ENCODE measurements at regions not wholly inside any gene's neighbourhood (a gene's known extent, or its start where the extent isn't known, plus 50 kb on each side); places are given as distances from the start of the nearest gene placed in this dataset.
"Not testable (repeated sequence)": the region's sequence is repeated elsewhere in the genome, so short reads cannot be mapped to it uniquely, and the experiment has no call there.

DNA sequence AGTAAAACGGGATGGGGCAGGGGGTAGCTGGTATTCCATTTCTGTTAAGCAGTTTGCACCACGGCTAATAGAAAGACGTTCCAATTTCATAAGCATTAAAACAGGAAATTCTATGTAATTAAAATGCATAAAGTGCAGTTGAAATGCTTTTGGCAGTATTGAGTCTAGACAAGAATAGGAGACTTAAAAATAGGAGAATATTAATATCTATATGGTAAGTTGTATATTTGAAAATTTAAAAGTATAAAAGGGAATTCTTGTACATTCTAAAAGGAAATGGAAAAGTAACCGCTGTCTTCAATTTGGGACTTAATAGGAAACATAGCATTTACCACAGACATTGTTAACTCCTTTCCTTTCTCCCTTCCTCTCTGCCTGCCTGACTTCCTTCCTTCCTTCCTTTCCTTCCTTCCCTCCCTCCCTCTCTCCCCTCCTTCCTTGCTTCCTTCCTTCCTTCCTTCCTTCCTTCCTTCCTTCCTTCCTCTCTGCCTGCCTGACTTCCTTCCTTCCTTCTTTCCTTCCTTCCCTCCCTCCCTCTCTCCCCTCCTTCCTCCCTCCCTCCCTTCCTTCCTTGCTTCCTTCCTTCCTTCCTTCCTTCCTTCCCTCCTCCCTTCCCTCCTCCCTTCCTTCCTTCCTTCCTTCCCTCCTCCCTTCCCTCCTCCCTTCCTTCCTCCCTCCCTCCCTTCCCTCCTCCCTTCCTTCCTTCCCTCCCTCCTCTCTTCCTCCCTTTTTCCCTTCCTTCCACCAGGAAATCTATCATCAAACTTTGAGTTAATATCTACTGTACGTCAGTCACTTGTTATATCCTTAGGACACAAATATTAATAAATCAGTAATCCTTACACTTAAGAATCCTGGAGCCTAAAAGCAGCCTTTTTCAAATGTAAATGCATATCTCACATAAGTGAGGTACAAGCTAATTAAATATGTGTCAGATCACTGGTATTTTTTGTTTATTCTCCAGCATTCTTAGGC is 1049.3 kb downstream of the GALC start:
- no peak for DNase-seq

DNA sequence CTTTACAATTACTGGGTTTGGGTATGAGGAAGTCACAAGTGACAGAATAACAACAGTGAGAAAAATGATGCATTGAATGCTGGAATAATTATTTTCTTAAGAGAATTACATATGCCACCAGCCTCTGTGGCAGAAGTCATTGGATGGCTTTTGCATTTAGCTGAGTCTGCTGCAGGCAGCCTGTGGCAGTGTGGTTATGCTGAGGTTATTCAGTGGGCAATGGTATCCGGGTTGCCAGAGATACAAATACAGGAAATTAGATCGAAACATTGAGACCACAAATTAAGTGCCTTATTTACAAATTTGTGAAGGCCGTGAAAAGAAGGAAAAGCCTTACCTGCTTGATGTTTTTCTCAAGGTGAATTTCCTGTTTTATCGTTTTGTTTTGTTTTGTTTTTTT is 1050.0 kb downstream of the GALC start:
- no peak for DNase-seq

DNA sequence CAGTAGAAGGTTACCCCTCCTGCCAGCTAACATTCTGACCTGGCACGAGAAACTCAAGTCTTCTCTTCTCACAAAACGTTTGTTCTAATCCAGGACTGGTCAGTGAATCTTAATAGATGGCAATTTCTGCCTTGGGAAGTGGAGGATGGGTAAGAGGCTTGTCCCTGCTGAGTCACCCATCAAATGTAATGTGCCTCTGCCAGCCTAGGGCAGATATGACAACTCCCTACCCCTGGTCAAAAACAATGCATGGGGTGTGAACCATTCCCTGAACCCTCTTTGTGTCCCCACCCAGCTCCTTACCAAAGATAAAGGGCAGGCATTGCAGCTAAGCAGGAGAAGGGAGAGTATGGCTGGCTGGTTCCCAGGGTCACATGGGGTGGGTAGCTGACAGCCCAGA is 1052.9 kb downstream of the GALC start:
- DNase-seq, result no peak

DNA sequence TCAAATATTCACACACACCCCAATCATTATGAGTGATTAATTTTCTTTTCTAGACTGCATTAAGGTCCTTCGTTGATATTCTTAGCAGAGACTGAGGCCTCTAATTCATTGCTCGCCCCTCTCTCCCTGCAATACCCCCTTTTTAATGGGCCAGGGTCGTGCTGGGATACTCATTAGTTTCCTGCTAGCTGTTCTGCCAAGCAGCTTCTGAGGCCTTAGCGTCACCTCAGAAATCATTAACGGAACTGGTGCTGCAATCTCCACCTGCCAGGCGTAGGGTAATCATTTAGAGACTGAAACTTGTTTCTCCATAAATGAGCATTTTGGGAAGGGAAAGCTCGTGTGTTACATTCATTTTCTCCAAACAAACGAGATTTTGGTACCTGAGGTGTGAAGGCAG is 1054.7 kb downstream of the GALC start:
- no peak for DNase-seq

DNA sequence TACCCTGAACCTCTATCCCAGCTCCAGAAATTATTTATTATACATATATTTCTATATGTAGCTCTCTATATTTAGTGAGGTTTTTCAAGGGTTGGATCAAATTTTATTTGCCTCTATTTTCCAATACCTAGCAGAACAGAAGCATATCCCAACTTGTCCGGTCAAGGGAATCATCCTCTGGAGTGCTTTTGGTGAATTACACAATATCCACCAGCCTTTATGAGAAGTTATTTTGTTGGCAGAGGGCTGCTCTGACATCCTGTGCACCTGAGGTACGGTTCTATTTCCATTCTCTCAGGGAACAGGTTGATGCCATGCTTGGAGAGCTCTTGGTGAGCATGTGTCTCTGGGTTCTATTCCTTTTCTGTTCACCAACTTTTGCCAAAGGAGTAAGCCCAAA is 1056.4 kb downstream of the GALC start:
- DNase-seq, result no peak

DNA sequence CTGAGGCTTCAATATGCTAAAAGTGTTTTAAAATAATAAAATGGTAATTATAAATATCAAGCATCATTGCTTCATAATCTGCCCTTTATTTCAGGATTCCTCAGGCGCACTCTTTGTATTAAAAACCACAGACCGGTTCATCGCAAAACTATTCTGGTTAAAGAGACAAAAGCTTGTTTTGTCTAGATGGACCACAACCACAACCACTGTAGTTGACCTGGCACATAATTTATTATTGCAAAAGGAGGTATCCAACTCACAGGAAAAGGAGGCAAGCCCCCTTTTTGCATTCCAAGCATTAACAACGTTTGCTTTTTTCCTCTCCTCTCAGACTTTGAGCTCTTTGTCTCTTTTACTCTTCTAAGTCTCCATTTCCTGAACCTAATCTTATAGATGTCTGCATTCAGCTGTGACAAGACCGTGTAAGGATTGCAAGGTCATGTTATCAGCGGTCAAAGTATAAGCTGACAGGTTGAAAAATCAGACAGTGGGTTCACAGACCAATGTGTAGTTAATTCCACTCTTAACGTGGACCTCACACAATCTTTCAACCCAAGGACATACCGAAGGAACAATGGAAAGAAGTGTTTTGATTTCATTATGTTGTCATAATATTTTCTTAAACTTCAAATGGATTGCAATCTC is 1057.6 kb downstream of the GALC start:
- DNase-seq, result no peak

DNA sequence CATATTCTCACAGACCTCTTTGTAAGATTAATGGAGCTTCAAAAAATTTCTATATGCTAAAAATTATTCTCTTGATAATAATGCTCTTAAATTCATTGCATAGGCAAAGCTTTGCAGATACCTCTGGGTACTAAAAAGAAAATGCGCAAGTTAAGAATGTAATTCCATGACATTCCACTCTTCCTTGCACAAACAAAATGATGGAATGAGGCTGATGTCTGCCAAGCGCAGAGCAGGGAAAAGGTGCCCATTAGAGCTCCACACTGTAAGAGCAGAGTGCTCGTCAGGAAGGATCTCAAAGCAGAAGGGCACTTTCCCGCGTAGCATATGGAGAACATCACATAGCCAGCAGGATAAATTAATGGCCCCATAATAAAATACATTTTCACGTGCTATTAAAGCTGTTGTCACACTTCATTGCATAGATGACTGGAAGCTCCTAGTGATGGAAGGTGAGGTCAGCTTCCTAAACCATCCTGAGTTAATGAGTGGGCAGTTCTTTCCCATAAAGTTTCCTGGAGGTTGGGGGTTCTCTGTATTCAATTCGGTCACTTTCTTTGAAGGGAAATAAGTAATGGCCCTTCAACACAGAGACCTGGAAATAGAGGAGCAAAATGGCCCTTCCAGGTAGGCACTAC is 1058.9 kb downstream of the GALC start:
- DNase-seq, result no peak

DNA sequence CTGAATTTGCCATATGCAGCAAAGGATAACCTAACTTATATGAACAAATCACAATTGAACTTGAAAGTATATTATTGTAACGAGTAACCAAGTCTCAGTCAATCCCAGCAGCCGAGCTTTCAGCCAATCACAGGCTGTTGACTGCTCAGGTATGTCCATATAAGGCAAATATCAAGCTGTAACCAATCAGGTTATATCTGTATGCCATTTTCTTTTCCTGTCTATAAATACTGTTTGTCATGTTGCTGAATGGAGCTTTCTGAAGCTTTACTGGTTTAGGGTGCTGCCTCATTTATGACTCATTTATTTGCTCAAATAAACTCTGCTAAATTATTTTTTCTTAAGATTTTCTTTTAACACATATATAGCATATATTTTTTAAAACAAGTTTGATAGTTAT is 1059.5 kb downstream of the GALC start:
- DNase-seq, result no peak

DNA sequence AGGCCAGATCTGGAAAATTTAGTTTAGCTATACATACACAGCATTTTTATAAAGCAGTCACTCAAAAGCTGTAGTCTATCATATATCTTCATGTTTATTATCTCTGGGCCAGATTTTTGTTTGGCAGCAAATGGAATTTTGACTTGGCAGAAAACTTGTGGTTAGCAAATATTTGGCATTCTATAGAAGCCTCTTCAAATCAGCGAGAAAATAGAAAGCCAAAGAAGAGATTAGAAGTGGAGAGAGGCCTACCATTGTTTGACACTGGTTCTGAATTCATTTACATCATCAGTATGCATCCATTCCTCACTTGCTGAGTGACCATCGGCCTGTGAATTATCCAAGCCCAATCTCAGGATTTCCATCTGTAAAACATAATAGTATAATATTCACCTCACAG is 1077.6 kb downstream of the GALC start:
- DNase-seq, result no peak

DNA sequence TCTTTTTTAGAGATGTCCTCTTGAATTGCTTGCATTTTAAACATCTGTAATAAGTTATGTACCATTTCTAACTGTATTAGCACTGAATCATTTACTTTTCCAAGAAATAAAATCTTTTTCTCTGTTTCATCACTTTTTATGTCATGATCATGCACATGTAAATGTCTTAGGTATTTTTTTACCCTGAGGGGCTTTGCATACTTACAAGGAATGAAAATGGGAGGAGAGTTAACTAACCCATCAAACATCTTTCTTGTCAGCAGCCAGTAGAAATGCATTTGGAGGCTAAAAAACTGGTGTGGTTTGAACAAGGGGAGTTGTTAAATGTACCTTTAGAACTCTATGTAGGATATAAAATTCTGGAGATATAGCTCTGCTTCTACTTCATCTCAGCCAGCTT is 1080.3 kb downstream of the GALC start:
- DNase-seq, result no peak

DNA sequence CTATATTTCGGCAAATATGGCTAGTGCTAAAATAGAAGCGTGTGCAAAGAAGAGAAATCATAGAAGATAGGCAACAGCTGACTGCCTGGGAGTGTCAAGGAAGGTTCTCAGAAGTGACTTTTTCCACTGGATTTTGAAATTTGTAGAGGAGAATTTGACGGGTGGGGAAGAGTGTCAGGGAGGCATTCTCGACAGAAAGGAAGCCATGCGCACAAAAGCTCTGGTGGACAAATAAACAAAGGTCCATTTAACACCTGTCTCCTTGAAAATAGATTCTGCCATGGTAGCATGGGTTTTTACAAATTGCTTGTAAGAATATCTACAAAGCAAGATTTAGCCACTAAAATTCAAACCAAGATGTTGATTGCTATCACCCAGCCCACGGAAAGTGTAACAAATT is 1081.5 kb downstream of the GALC start:
- DNase-seq, result no peak

DNA sequence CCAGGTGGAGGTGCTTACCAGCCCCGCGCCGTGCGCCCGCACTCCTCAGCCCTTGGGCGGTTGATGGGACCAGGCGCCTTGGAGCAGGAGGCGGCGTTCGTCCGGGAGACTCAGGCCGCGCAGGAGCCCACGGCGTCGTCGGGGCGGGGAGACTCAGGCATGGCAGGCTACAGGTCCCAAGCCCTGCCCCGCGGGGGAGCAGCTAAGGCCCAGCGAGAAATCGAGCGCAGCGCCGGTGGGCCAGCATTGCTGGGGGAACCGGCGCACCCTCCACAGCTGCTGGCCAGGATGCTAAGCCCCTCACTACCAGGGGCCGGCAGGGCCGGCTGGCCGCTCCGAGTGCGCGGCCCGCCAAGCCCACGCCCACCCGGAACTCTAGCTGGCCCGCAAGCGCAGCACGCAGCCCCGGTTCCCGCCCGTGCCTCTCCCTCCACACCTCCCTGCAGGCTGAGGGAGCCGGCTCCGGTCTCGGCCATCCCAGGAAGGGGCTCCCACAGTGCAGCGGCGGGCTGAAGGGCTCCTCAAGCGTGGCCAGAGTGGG is 1087.5 kb downstream of the GALC start:
- DNase-seq, result not testable (repeated sequence)

DNA sequence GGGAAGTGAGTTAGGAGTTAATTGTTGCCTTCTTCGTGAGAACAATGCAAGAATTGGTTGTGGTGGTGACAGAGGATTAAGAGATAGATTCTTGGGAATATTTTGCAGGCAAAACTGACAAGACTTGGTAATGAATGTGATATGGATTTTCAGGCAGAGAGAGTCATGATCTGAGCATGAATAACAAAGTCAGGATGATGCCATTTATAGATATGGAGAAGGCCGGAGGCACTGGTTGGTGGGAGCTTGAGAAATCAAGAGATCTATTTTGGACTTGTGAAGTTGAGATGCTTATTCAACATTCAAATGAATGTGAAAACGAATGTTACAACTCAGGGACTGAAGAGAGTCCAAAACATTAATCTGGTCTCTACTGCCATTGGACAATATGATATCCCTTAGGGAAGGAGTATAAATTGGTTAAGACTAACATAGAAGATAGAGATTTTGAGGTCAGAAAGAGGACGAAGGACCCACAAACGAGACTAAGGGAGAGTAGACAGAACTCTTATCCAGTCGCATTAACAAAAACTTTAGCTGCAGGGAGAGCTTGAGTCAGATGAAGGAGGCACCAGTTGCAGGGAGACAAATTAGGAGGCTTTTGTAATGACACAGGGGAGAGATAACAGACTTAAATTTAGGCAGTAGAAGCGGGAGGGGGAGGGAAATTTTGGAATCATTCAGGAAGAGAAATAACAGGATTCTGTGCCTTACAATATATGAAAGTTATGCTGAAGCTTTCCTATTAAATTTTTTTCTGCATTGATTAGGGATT is 1090.6 kb downstream of the GALC start:
- no peak for DNase-seq

DNA sequence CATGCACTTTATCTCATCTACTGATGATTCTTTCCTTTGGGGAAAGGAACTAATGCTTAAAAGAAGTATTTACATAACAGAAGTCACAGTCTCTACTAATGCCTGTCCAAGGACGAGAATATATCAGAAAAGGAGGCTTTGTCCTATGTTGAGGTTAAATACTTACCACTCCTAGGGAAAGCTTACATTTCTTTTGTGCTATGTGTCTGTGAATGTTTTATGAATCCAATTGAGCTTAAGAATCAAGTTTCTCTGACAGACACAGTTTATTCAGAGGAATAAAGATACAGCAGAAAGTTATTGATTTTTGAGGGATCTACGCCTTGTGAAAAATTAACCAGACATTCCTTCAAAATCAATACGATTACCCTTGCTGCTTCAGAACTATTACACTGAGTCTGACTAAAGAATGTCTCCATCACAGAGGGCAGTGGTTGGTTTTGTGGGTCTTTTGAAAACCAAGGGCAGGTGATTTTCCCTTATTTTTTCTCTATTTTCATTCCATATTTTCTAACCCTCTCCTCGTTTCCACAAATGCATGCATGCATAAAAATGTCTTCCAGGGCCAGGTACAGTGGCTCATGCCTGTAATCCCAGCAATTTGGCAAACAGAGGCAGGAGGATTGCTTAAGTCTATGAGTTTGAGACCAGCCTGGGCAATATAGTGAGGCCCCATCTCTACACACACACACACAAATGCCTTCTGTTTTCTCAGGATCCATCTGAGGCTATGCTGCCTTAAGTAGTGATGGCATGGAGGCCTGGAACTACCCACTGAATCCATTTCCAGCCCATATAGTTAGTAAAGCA is 1095.1 kb downstream of the GALC start:
- DNase-seq, result no peak

DNA sequence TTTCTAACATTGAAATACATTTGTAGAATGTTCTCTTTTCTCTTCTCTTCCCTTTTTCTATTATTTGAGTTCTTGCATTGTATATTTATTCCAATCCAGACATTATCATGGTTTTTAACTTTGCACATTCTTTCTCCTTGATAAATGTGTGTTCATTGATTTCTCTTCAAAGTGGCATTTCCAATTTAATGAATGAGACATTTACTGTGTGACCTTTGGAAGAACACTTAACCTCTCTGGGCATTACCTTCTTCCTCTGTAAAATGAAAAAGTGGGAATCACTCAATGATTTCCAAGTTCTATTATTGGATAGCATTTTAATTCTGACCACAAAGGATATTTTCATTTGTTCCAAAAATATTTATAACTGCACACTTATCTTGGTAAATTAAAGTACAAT is 1095.8 kb downstream of the GALC start:
- DNase-seq, result no peak

DNA sequence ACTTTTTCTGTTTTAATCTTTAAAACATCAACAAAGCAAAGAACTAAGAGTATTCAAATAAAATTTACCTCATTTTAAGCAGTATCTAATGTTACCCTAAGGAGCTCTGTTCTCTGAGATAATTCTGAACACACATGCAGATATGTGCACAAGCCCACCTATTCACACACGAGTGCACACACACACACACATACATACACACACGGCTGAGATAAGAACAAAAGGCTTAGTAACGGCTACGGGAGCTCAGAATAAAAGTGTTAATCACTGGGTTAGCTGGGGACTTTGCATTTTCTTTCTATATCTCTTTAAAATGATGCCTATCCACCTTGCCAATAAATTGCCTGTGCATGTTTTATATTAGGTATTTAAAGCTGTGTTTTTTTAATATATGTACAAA is 1096.3 kb downstream of the GALC start:
- no peak for DNase-seq

DNA sequence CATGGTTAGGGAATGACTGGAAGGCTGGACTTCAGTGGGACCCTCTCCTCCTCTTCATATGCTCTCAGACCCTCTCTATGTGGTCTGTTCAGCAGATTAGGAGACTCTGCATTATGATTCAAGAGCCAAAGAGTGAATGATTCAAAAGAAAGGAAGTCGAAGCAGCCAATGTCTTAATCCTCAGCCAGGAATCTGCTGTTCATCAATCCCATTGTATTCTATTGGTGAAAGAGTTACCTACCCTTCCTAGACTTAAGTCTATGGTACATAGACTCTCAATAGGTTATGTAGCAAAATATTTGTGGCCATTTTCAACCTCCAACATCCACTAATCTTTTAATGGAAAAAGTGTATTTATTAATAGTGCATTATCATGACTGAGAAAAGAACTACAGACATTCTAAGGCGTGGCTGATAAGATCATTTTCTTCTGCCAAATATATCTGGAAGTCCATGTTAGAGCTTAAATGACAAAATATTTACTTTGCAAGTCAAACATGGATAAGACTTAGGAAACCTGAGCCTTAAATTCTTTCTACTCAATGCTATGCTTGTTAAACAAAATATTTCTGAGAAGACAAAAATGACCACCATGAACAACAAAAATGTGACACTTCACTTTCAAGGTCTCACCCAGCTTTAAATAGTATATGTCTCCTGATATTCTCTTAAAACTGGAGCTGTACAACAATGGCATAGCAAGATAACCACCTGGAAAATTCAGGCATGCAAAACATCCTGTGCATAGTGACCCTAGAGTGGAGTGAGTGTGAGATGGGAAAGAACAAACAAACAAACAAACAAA is 1100.6 kb downstream of the GALC start:
- no peak for DNase-seq

DNA sequence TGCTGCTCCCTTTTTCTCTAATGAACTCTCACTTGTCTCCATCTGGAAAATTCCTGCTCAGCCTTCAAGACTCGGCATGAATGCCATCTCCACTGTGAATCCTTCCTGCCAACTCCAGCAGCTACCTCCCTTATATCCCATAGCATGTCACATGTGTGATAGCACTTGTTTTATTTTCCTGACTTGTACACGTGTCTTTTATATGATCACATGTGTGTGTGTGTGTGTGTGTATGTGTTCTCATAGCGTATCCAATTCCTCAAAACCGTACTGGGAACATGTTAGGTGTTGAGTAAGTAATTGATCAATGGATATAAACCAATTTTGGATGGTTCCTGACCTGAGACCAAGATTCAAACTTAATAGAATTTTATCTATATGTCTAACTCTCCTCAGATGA is 1107.7 kb downstream of the GALC start:
- DNase-seq, result no peak

DNA sequence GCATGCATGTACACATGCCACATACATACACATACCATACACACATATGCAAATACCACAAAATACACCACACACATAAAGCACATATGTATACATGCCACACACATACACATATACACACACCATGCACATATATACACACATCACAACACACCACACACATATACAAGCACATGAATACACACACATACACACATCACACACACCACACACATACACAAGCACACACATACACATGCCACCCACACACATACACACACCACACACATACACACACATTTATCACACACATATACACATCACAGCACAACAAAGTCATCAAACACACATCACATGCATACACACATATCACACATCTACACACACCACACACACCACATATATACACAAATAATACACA is 1108.5 kb downstream of the GALC start:
- DNase-seq, result no peak

DNA sequence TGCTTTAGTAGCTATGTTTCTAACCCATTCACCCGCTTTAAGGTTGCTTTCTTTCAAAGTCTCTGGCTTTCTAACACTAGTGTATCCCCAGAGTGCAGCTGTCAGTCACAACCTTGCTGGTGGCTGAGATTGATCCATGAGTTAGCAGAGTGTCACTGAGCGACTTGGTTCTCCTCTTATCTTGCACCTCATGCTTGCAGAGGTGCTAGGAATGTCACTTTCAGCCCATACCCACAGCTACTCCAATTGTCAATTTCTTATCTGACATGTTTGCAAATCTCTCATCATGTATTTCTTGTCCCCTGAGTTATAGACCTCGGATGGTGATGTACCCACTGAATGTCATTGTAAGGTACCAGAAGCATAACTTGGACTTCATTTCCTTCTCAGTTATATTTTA is 1110.2 kb downstream of the GALC start:
- no peak for DNase-seq

DNA sequence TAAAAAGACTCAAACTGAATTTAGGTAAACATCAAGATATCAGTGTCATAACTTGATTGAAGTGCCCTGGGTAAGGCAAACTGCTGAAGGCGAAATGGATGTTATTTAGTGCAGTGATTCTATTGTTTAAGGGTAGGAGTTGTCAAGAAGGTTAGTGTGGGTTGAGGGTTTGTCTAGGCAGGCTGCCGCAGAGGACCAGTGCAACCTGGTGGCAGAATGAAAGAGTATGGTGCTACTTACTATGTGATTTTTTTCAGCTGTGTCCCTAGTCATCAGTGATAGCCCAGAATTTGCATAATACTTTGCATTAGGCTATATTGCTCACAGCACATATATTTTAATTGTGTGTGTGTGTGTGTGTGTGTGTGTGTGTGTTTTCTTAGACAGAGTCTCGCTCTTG is 1127.0 kb downstream of the GALC start:
- no peak for DNase-seq
